HEK293 (cell line): ENCODE measurements at regions not wholly inside any gene's neighbourhood (a gene's known extent, or its start where the extent isn't known, plus 50 kb on each side); places are given as distances from the start of the nearest gene placed in this dataset.

Experiments
- CTCF ChIA-PET: fragments of 350-600 bp; formaldehyde crosslinking; extraction: SDS; loops from one replicate; lab custom pipeline; 2021; ENCODE audit warnings: antibody characterized with exemption; lab: Yijun Ruan, JAX
- POLR2A ChIA-PET: fragments of 300-600 bp; formaldehyde crosslinking; extraction: SDS; loops from one replicate; lab custom pipeline; 2020; ENCODE audit warnings: antibody characterized with exemption, inconsistent platforms; lab: Yijun Ruan, JAX
- H3K27ac ChIP-seq: fragments of 200-500 bp; sonication (Bioruptor generic); 2 replicates; pipeline ENCODE4 v1.5.1; 2014; ENCODE audit warnings: low read depth, low read length, control low read depth, inconsistent platforms; ENCODE audit errors: extremely low read depth
- H3K36me3 ChIP-seq, 2 experiments: fragments of 200-500 bp in 1 of 2; sonication (Bioruptor generic) in 1 of 2; 1 replicate in 1 of 2; 2 replicates in 1 of 2; pipeline ENCODE4 v1.5.1; 2014 to 2017; ENCODE audit warnings: inconsistent platforms in 2 of 2, low read length in 2 of 2; ENCODE audit not compliant: control insufficient read depth in 2 of 2, insufficient read depth in 1 of 2
- H3K4me1 ChIP-seq: fragments of 200-500 bp; sonication (Bioruptor generic); 2 replicates; pipeline ENCODE4 v1.5.1; 2014; ENCODE audit warnings: mild to moderate bottlenecking, low read length, inconsistent platforms; ENCODE audit not compliant: control insufficient read depth, insufficient read depth
- H3K4me3 ChIP-seq: 2 replicates; pipeline ENCODE4 v1.5.1; 2011; ENCODE audit warnings: low read depth, mild to moderate bottlenecking, control low read depth, low read length, moderate library complexity
- H3K9me3 ChIP-seq: fragments of 200-500 bp; sonication (Bioruptor generic); 2 replicates; pipeline ENCODE4 v1.5.1; 2014; ENCODE audit warnings: low read depth, low read length, inconsistent platforms; ENCODE audit not compliant: control insufficient read depth, insufficient read depth
- BCL11B ChIP-seq: fragments of 450-650 bp; formaldehyde crosslinking; IDR thresholded peaks from 2 replicates; pipeline ENCODE4 v1.5.1; 2016; ENCODE audit warnings: low read depth, missing biosample characterization, missing genetic modification characterization
- ELK4 ChIP-seq: IDR thresholded peaks from 2 replicates; pipeline ENCODE4 v1.6.1; 2011; ENCODE audit warnings: mild to moderate bottlenecking, low read depth, low read length, borderline replicate concordance
- SALL2 ChIP-seq: fragments of 450-650 bp; formaldehyde crosslinking; IDR thresholded peaks from 2 replicates; pipeline ENCODE4 v1.5.0; 2017; ENCODE audit warnings: missing biosample characterization, mild to moderate bottlenecking, missing genetic modification characterization, borderline replicate concordance
- SCRT1 ChIP-seq: fragments of 450-650 bp; formaldehyde crosslinking; IDR thresholded peaks from 2 replicates; pipeline ENCODE4 v1.5.1; 2016; ENCODE audit warnings: missing biosample characterization, missing genetic modification characterization, borderline replicate concordance
- SP3 ChIP-seq: fragments of 450-650 bp; formaldehyde crosslinking; IDR thresholded peaks from 2 replicates; pipeline ENCODE4 v1.5.1; 2016; ENCODE audit warnings: missing biosample characterization, missing genetic modification characterization
- WT1 ChIP-seq: fragments of 450-650 bp; formaldehyde crosslinking; IDR thresholded peaks from 2 replicates; pipeline ENCODE4 v1.5.1; 2016; ENCODE audit warnings: missing biosample characterization, missing genetic modification characterization
- ZBTB26 ChIP-seq: fragments of 450-650 bp; formaldehyde crosslinking; optimal IDR thresholded peaks from 2 replicates; pipeline ENCODE3; 2016; ENCODE audit warnings: missing biosample characterization, mild to moderate bottlenecking, missing genetic modification characterization
- ZEB2 ChIP-seq: fragments of 450-650 bp; formaldehyde crosslinking; IDR thresholded peaks from 2 replicates; pipeline ENCODE4 v1.5.1; 2016; ENCODE audit warnings: missing biosample characterization, missing genetic modification characterization
- ZFHX2 ChIP-seq: fragments of 450-650 bp; formaldehyde crosslinking; conservative IDR thresholded peaks from 2 replicates; pipeline ENCODE4 v1.5.1; 2016; ENCODE audit warnings: missing biosample characterization, missing genetic modification characterization
- ZFP41 ChIP-seq: fragments of 450-650 bp; formaldehyde crosslinking; IDR thresholded peaks from 2 replicates; pipeline ENCODE4 v1.5.1; 2016; ENCODE audit warnings: missing biosample characterization, missing genetic modification characterization, borderline replicate concordance
- ZNF121 ChIP-seq: fragments of 450-650 bp; formaldehyde crosslinking; IDR thresholded peaks from 2 replicates; pipeline ENCODE4 v1.5.1; 2016; ENCODE audit warnings: missing biosample characterization, missing genetic modification characterization
- ZNF148 ChIP-seq: fragments of 450-650 bp; formaldehyde crosslinking; IDR thresholded peaks from 2 replicates; pipeline ENCODE4 v1.5.0; 2017; ENCODE audit warnings: missing biosample characterization, missing genetic modification characterization, borderline replicate concordance
- ZNF184 ChIP-seq: fragments of 450-650 bp; IDR thresholded peaks from 2 replicates; pipeline ENCODE4 v1.5.1; 2018; ENCODE audit warnings: missing biosample characterization, mild to moderate bottlenecking, missing genetic modification characterization
- ZNF19 ChIP-seq: fragments of 450-650 bp; formaldehyde crosslinking; IDR thresholded peaks from 2 replicates; pipeline ENCODE4; 2016; ENCODE audit warnings: missing biosample characterization, missing genetic modification characterization, low read depth
- ZNF223 ChIP-seq: fragments of 450-650 bp; formaldehyde crosslinking; IDR thresholded peaks from 2 replicates; pipeline ENCODE4 v1.5.1; 2016; ENCODE audit warnings: missing biosample characterization, missing genetic modification characterization
- ZNF248 ChIP-seq: fragments of 450-650 bp; formaldehyde crosslinking; IDR thresholded peaks from 2 replicates; pipeline ENCODE4 v1.5.1; 2017; ENCODE audit warnings: missing biosample characterization, missing genetic modification characterization
- ZNF26 ChIP-seq: fragments of 450-650 bp; formaldehyde crosslinking; IDR thresholded peaks from 2 replicates; pipeline ENCODE4 v1.5.1; 2016; ENCODE audit warnings: missing biosample characterization, missing genetic modification characterization
- ZNF292 ChIP-seq: fragments of 450-650 bp; formaldehyde crosslinking; IDR thresholded peaks from 2 replicates; pipeline ENCODE4 v1.5.1; 2016; ENCODE audit warnings: low read depth, missing biosample characterization, missing genetic modification characterization, borderline replicate concordance
- ZNF335 ChIP-seq: fragments of 450-650 bp; formaldehyde crosslinking; conservative IDR thresholded peaks from 2 replicates; pipeline ENCODE4 v1.5.1; 2016; ENCODE audit warnings: missing biosample characterization, missing genetic modification characterization
- ZNF350 ChIP-seq: fragments of 450-650 bp; formaldehyde crosslinking; IDR thresholded peaks from 2 replicates; pipeline ENCODE4 v1.5.0; 2017; ENCODE audit warnings: missing biosample characterization, mild to moderate bottlenecking, missing genetic modification characterization
- ZNF354C ChIP-seq: fragments of 450-650 bp; formaldehyde crosslinking; IDR thresholded peaks from 2 replicates; pipeline ENCODE4 v1.5.1; 2016; ENCODE audit warnings: missing biosample characterization, missing genetic modification characterization, low read depth, borderline replicate concordance
- ZNF391 ChIP-seq: fragments of 450-650 bp; formaldehyde crosslinking; IDR thresholded peaks from 2 replicates; pipeline ENCODE4 v1.5.1; 2016; ENCODE audit warnings: low read depth, missing biosample characterization, missing genetic modification characterization, borderline replicate concordance
- ZNF473 ChIP-seq: fragments of 450-650 bp; formaldehyde crosslinking; IDR thresholded peaks from 2 replicates; pipeline ENCODE4 v1.5.1; 2017; ENCODE audit warnings: missing biosample characterization, missing genetic modification characterization
- ZNF571 ChIP-seq: fragments of 450-650 bp; formaldehyde crosslinking; IDR thresholded peaks from 2 replicates; pipeline ENCODE4 v1.5.0; 2017; ENCODE audit warnings: missing biosample characterization, missing genetic modification characterization
- ZNF585B ChIP-seq: fragments of 450-650 bp; formaldehyde crosslinking; IDR thresholded peaks from 2 replicates; pipeline ENCODE4 v1.5.1; 2016; ENCODE audit warnings: missing biosample characterization, missing genetic modification characterization
- ZNF610 ChIP-seq: fragments of 450-650 bp; formaldehyde crosslinking; IDR thresholded peaks from 2 replicates; pipeline ENCODE4 v1.5.1; 2016; ENCODE audit warnings: missing biosample characterization, missing genetic modification characterization, borderline replicate concordance
- ZNF624 ChIP-seq: fragments of 450-650 bp; formaldehyde crosslinking; IDR thresholded peaks from 2 replicates; pipeline ENCODE4 v1.5.1; 2017; ENCODE audit warnings: missing biosample characterization, missing genetic modification characterization

- H3K27ac ChIP-seq, result no peak overlapping the region
- H3K36me3 ChIP-seq, result no peaks in the 10 kb centered on the region
- H3K4me3 ChIP-seq, result no peak overlapping the region
- TF ChIP-seq SP3, result no peak
- no peak for TF ChIP-seq BCL11B (tag by site-specific recombination)
- no peak for TF ChIP-seq SCRT1 (tag by site-specific recombination)
- TF ChIP-seq ZEB2 (tag by site-specific recombination), result no peak
- TF ChIP-seq ZNF121 (tag by site-specific recombination), result no peak
- TF ChIP-seq ZNF184 (tag by site-specific recombination), result no peak
- TF ChIP-seq ZNF26 (tag by site-specific recombination), result no peak
- no peak for TF ChIP-seq ZNF571 (tag by site-specific recombination)
- no peak for TF ChIP-seq ELK4
- no peak for TF ChIP-seq ZFP41 (tag by site-specific recombination)
- no peak for TF ChIP-seq ZNF19 (tag by site-specific recombination)
- TF ChIP-seq ZNF585B, result no peak
- no peak for TF ChIP-seq ZNF391 (tag by site-specific recombination)
- TF ChIP-seq WT1 (tag by site-specific recombination), result no peak
- TF ChIP-seq ZNF292, result no peak
- no peak for TF ChIP-seq ZNF354C (tag by site-specific recombination)
- TF ChIP-seq ZNF350 (tag by site-specific recombination), result no peak
- CTCF ChIA-PET, result no interaction called here
- no peaks in the 10 kb centered on the region for H3K4me1 ChIP-seq
- no peaks in the 10 kb centered on the region for H3K9me3 ChIP-seq
- POLR2A ChIA-PET, result no interaction called here
Measured at GRCh38 chr3:178201714-178202113, 334.5 kb upstream of the KCNMB2 start.

- ChIA-PET POLR2A (no interaction called here), CTCF (no interaction called here)
- no peak overlapping the region for H3K27ac ChIP-seq
- no peak for TF ChIP-seq ZNF335 (tag by site-specific recombination)
- no peak for TF ChIP-seq ELK4
- TF ChIP-seq, all 188 proteins: peak for 0
- no peak overlapping the region for H3K4me3 ChIP-seq
- H3K9me3 ChIP-seq, result no peaks in the 10 kb centered on the region
- no peaks in the 10 kb centered on the region for H3K36me3 ChIP-seq
- H3K4me1 ChIP-seq, result no peaks in the 10 kb centered on the region
Measured at GRCh38 chr3:178202194-178202593, 334.0 kb upstream of the KCNMB2 start.

- H3K4me1 ChIP-seq, result no peaks in the 10 kb centered on the region
- no peak overlapping the region for H3K27ac ChIP-seq
- no peaks in the 10 kb centered on the region for H3K9me3 ChIP-seq
- no peak overlapping the region for H3K4me3 ChIP-seq
- CTCF ChIA-PET, result no interaction called here
- H3K36me3 ChIP-seq, result no peaks in the 10 kb centered on the region
- POLR2A ChIA-PET, result no interaction called here
- TF ChIP-seq ZNF610 (tag by site-specific recombination) (no peak), SALL2 (tag by site-specific recombination) (no peak), ZBTB26 (tag by site-specific recombination) (no peak), ZNF148 (tag by site-specific recombination) (no peak), ZNF624 (tag by site-specific recombination) (no peak), ZFHX2 (tag by site-specific recombination) (no peak), ZNF473 (tag by site-specific recombination) (no peak), ZNF223 (no peak), ZNF248 (no peak)
Measured at GRCh38 chr3:178203165-178203564, 333.1 kb upstream of the KCNMB2 start.
